Activated CD4-positive, alpha-beta T cell treated with anti-CD3 and anti-CD28 coated beads, Interleukin-2, amount 10 ng/mL, durations not matched to agents 24 days and 14 days (primary cell): ENCODE measurements at regions not wholly inside any gene's neighbourhood (a gene's known extent, or its start where the extent isn't known, plus 50 kb on each side); places are given as distances from the start of the nearest gene placed in this dataset.
"Not testable (repeated sequence)": the region's sequence is repeated elsewhere in the genome, so short reads cannot be mapped to it uniquely, and the experiment has no call there.

ENCODE experiments used
- DNase-seq: peaks from one replicate; pipeline ENCODE4 v3.0.0; 2022
- H3K27ac Mint-ChIP-seq: one replicate; pipeline ENCODE4 v1.8.0; 2022; ENCODE audit warnings: mild to moderate bottlenecking, mixed read lengths
- H3K27me3 Mint-ChIP-seq: one replicate; pipeline ENCODE4 v1.8.0; 2022; ENCODE audit warnings: mixed read lengths
- H3K36me3 Mint-ChIP-seq: one replicate; pipeline ENCODE4 v1.8.0; 2022; ENCODE audit warnings: low read depth, mild to moderate bottlenecking, mixed read lengths
- H3K4me1 Mint-ChIP-seq: one replicate; pipeline ENCODE4 v1.8.0; 2021; ENCODE audit warnings: mixed read lengths
- H3K4me3 Mint-ChIP-seq: one replicate; pipeline ENCODE4 v1.8.0; 2022; ENCODE audit warnings: mild to moderate bottlenecking, moderate library complexity, mixed read lengths
- H3K9me3 Mint-ChIP-seq: one replicate; pipeline ENCODE4 v1.8.0; 2021; ENCODE audit warnings: mixed read lengths
- intact Hi-C: fragments of 100-400 bp; cut with micrococcal nuclease; formaldehyde crosslinking; loops from one replicate; pipeline ENCODE4 v1.15.1; 2023

DNA sequence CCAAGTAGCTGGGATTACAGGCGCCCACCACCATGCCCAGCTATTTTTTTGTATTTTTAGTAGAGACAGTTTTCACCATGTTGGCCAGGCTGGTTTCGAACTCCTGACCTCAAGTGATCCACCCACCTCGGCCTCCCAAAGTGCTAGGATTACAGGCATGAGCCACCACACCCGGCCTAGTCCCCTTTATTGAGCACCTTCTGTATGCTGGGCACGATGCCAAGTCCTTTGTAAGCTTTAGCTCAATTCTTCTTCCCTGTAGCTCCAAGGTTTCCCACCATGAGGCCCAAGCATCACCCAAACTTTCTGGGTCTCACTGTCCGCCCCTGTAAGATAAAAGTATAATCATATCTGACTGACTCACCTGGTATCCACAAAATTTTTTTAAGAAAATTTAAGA, 196.6 kb upstream of the LINGO1 start:
- H3K27ac Mint-ChIP-seq, intact Hi-C loops, H3K27me3 Mint-ChIP-seq, H3K36me3 Mint-ChIP-seq, H3K9me3 Mint-ChIP-seq, DNase-seq, H3K4me3 Mint-ChIP-seq, H3K4me1 Mint-ChIP-seq: not testable (repeated sequence)

DNA sequence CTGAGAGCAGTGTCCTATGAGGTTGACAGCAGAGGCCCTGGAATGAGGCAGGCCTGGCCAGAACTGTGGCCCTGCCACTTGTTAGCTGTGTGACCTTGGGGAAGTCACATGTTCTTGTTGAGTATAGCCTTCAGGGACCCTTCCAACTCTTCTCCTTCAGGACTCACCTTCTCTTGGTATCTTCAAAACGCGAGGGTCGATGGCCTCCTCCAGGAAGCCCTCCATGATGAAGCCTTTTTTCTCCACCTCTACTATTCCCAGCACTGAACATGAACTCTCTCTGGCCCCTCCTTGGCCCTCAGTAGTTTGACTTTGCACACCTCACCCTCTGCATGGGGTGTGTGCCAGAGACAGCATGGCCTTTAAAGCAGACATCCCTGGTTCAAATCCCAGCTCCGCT, 195.1 kb upstream of the LINGO1 start:
- H3K27ac Mint-ChIP-seq = no peak overlapping the region

DNA sequence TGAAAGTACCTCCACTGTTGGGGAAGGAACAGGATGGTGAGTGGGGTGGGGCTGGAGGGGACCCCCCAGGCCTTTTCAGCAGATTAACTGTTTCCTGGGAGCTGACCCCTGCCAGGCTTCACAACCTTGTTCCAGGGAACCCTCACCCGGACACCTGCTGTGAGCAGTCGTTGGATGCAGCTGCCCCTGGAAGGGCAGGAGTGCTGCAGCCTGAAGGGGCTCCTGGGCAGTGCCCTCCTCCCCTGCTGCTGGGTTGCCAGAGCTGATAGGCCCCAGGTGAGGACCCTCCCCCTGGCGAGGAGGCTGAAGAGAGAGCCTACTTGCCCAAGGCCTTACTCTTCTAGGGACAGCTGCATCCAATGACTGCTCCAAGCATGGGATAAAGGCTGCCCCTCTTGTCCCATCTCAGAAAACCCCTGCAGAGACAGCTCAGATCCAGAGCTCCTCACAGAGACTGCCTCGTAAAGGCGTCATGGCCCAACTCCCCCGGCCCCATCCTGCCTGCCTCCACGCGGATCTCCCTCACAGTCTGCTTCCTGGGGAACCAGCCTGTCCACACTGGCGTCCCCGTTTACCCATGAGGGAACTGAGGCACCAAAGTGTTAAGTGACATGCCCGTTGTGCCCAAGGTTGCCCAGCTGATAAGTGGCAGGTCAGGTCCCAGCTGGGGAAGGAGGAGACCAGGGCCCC, 193.4 kb upstream of the LINGO1 start:
- no peak overlapping the region for H3K4me3 Mint-ChIP-seq
- H3K27ac Mint-ChIP-seq = no peak overlapping the region
- H3K4me1 Mint-ChIP-seq = no peaks in the 10 kb centered on the region
- H3K27me3 Mint-ChIP-seq = peaks cover 16% of the 10 kb centered on the region
- intact Hi-C loops = no loop called here
- no peak for DNase-seq
- H3K36me3 Mint-ChIP-seq = no peaks in the 10 kb centered on the region
- no peaks in the 10 kb centered on the region for H3K9me3 Mint-ChIP-seq

More for the DNA sequence above, 195.1 kb upstream of the LINGO1 start:
- DNase-seq = no peak
- no peaks in the 10 kb centered on the region for H3K9me3 Mint-ChIP-seq
- peaks cover 2% of the 10 kb centered on the region for H3K27me3 Mint-ChIP-seq
- no peaks in the 10 kb centered on the region for H3K36me3 Mint-ChIP-seq
- H3K4me3 Mint-ChIP-seq = no peak overlapping the region
- H3K4me1 Mint-ChIP-seq = no peaks in the 10 kb centered on the region
- intact Hi-C loops = no loop called here

DNA sequence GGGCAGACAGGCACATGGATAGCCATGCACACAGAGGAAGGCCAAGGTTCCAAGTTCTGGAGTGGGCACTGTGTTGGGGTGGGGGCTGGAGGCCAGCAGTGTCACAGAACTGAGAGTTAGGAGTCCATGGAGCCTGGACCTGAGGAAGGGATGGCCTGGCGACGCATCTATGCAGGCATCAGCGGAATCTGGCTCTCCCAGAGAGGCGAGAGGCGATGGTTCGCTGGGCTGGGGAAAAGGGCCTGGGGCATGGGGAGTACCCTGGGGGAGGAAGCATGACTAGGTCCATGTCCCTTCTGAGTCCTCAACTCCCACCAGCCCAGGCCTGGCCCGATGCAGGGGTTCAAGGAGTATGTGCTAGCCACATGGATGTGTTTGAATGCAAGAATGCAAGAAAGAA, 192.8 kb upstream of the LINGO1 start:
- intact Hi-C loops = no loop called here
- no peak overlapping the region for H3K4me3 Mint-ChIP-seq

DNA sequence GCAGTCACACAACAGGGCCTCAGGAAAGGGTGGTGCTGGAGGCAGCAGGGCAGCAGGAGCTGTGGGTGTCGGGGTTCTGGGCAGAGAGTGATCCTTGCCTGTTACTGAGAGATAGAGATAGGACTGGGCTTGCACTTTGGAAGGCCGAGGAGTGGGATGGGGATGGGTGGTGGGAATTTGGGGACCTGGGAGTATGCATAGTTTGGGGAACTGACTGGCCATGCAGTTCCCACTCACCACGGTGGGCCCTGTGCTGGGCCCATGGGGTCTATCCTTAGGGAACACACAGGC, 192.5 kb upstream of the LINGO1 start:
- no peaks in the 10 kb centered on the region for H3K36me3 Mint-ChIP-seq
- H3K27me3 Mint-ChIP-seq = peaks cover 26% of the 10 kb centered on the region
- H3K4me1 Mint-ChIP-seq = no peaks in the 10 kb centered on the region
- H3K27ac Mint-ChIP-seq = no peak overlapping the region
- DNase-seq = no peak
- intact Hi-C loops = no loop called here
- no peaks in the 10 kb centered on the region for H3K9me3 Mint-ChIP-seq
- H3K4me3 Mint-ChIP-seq = no peak overlapping the region

More for the DNA sequence above, 192.8 kb upstream of the LINGO1 start:
- Mint-ChIP-seq H3K27ac (no peak overlapping the region), H3K27me3 (peaks cover 22% of the 10 kb centered on the region), H3K36me3 (no peaks in the 10 kb centered on the region), H3K4me1 (no peaks in the 10 kb centered on the region), H3K9me3 (no peaks in the 10 kb centered on the region)
- no peak for DNase-seq

DNA sequence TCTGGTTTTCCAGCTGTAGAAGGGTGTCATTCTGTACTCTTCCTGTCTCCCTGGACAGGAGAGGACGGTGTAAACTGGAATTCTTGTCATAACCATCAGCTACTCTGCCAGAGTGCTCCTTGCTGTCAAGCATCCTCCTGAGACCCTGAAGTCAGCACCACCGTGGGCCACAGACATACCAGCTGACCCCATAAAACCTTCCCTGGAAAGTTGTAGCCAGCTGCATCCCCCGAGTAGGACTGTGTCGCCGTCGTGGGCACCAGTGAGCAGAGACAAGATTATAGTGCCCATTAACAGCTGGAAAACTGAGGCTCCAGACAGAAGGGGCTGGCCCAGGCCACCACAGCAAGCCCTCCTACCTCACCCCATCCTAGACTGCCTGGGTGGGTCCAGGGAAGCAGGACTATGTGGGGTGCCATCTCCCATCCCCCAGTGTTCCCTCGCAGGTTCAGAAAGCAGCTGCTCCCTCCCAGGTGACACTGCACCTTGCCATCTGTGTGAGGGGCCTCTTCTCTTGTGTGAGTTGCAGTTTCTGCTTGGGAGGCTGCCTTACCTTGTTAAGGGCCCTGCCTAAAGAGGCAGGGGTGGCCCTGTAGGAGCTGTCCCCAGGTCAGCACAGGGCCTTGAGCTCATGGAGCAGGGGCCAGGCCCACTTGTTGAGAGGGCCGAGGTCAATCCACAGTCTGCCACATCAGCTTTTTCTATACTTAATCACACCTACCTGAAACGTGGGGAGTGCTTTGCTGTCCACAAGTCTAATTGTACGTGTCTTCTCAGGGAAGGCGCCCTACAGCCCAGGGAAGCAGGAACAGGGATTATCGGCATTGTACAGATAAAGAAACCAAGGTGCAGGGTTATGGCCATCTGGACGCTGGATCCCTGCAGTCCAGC, 191.9 kb upstream of the LINGO1 start:
- no peaks in the 10 kb centered on the region for H3K36me3 Mint-ChIP-seq
- no peak for DNase-seq
- no peak overlapping the region for H3K4me3 Mint-ChIP-seq
- H3K9me3 Mint-ChIP-seq = no peaks in the 10 kb centered on the region
- no peak overlapping the region for H3K27ac Mint-ChIP-seq
- intact Hi-C loops = no loop called here
- no peaks in the 10 kb centered on the region for H3K4me1 Mint-ChIP-seq
- peaks cover 26% of the 10 kb centered on the region for H3K27me3 Mint-ChIP-seq

DNA sequence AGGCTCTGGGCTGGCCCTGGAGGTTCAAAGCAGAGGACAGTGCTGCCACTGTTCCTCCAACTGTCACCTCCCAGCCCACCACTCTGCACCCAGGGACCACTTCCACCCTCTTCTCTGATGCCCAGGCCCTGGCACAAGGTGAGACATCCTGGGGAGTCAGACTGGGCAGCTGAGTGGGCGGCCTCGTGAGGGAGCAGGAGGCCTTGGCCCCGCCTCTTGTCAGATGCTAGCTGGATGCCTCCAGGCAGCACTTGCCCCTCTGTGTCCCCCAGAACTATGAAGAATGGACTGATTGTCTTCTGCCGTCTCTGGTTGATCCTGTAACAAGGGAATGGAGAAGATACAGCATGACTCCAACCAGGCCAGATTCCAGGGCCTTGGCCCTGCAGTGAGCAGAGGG, 191.0 kb upstream of the LINGO1 start:
- no peaks in the 10 kb centered on the region for H3K4me1 Mint-ChIP-seq
- intact Hi-C loops = no loop called here
- no peak overlapping the region for H3K27ac Mint-ChIP-seq
- H3K4me3 Mint-ChIP-seq = no peak overlapping the region
- DNase-seq = no peak
- peaks cover 26% of the 10 kb centered on the region for H3K27me3 Mint-ChIP-seq
- no peaks in the 10 kb centered on the region for H3K9me3 Mint-ChIP-seq
- H3K36me3 Mint-ChIP-seq = no peaks in the 10 kb centered on the region

DNA sequence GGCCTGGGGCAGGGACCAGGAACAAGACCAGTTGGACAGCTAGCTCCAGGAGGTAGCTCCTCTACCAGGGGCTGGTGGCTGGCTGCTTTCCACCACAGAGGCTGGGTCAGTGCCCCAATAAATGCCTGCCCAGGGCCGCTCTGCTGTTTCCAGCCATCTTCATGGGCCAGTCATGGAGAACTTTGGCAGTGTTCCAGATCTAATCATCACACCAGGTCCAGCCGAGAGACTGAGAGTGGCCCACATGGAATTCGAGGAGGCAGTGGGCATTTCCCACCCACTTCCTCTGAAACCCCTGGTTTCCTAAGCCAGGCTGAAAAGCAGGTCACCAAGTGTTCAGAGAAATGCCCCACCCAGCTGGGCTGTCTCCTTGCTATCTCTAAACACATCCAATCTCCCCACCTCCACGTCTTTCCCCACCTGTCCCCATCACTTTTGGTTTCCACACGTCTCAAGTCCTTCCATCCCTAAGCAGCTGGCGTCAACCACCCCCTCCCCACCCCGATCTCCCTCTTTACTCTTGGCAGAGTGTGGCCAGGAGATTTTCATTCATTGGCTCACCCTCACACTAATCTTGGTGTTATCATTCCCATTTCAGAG, 190.0 kb upstream of the LINGO1 start:
- H3K4me3 Mint-ChIP-seq = no peak overlapping the region
- no peak overlapping the region for H3K27ac Mint-ChIP-seq
- DNase-seq = no peak
- H3K36me3 Mint-ChIP-seq = no peaks in the 10 kb centered on the region
- no peaks in the 10 kb centered on the region for H3K4me1 Mint-ChIP-seq
- intact Hi-C loops = no loop called here
- peaks cover 33% of the 10 kb centered on the region for H3K27me3 Mint-ChIP-seq
- H3K9me3 Mint-ChIP-seq = no peaks in the 10 kb centered on the region

DNA sequence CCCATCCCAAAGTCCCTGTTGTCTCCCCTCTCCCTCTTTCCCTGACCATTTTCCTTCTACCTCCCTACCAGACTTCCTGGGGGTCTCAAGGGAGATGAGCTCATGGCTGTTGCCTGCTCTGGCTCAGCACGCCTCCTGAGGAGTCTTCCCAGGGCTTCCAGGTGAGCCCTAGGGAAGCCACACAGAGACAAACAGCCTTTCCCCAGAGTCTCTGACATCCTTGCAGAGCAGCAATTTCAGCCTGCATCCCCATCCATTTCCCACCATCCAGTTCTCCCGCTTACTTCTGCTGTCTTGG, 189.2 kb upstream of the LINGO1 start:
- Mint-ChIP-seq H3K27me3 (peaks cover 38% of the 10 kb centered on the region), H3K4me1 (no peaks in the 10 kb centered on the region), H3K36me3 (no peaks in the 10 kb centered on the region), H3K4me3 (no peak overlapping the region), H3K9me3 (no peaks in the 10 kb centered on the region), H3K27ac (no peak overlapping the region)
- intact Hi-C loops = loop anchor here (1.0 kb wide), 1 partner anchor 188 kb away; no protein-coding TSS in a partner anchor
- DNase-seq = no peak

DNA sequence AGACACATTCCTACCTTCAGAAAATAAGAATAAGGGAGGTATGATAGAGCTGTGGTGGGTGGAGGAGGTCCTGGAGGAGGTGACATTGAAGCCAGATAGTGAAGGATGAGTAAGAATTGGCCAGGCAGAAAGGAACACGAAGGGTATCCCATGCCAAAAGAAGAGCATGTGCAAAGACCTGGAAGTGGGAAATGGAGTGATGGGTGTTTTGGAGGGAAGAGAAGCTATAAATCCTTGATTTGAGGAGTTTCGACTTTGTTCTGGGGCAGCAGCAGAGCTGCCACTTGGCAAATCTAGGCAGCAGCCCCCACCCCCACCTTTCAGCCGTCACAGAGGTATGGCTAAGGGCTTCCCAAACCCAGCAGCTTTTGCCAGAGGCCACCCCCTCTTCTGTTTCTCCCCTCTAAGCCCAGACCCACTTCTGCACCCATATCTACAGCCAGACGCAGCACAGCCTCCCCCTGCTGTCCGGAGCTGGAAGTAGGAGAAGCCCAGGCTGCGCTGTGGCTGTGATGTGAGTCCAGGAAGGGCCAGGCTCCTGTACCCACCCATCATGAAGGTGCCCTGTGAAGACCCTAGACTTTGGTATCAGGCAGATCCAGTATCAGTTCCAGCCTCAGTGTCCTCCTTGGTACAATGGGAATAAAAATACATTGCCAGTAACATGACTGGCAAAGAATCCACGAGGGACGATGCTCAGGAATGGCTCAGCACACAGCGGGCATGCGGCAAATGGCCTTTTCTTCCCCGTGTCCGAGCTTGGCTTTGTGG, 188.7 kb upstream of the LINGO1 start:
- Mint-ChIP-seq H3K4me3 (no peak overlapping the region), H3K9me3 (no peaks in the 10 kb centered on the region), H3K27me3 (peaks cover 41% of the 10 kb centered on the region), H3K4me1 (no peaks in the 10 kb centered on the region), H3K27ac (no peak overlapping the region), H3K36me3 (no peaks in the 10 kb centered on the region)
- peak; percentile 76 for DNase-seq
- intact Hi-C loops = loop anchor here (1.0 kb wide), 1 partner anchor 187 kb away; no protein-coding TSS in a partner anchor

DNA sequence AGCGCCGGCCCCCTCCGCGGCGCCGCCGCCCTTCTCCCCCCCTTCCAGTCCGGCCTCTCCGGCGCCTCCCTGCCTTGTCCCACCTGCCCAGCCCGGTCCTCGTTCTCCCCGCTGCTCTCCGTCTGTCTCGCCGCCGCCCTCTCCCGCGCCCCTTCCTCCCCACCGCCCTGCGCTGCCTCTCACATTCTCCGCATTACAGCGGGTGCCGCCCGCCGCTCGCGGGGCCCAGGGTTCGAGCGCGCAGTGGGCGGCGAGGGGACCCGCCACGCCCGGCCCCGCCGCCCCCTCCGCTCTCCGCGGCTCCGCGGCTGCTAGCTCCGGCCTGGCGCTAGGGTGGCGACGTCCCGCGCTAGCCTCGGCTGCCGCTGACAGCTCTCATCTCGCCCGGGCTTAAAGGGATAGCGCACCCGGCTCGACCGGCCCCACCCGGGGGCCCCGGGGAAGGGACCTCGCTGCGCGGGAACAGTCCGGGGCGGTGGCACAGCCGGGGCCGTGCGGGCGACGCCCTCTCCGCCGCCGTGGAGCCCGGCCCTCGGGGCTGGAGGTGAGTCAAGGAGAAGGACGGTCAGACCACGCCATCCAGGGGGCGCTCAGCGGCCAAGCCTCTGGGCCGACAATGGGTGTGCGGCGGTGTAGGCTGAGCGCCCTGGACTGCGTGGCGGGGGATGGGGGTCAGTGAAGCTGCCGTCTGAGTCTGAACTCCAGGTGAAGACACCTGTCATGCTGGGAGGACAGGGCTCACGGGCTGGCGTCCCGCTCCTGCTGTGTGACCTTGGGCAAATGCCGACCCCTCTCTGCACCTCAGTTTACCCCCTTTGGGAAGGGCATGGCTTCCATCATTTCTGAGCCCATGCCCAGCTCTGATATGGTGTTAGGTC, 187.4 kb upstream of the LINGO1 start:
- no peak overlapping the region for H3K27ac Mint-ChIP-seq
- no peaks in the 10 kb centered on the region for H3K4me1 Mint-ChIP-seq
- no peak for DNase-seq
- no peaks in the 10 kb centered on the region for H3K9me3 Mint-ChIP-seq
- intact Hi-C loops = no loop called here
- peaks cover 46% of the 10 kb centered on the region for H3K27me3 Mint-ChIP-seq
- no peak overlapping the region for H3K4me3 Mint-ChIP-seq
- no peaks in the 10 kb centered on the region for H3K36me3 Mint-ChIP-seq

DNA sequence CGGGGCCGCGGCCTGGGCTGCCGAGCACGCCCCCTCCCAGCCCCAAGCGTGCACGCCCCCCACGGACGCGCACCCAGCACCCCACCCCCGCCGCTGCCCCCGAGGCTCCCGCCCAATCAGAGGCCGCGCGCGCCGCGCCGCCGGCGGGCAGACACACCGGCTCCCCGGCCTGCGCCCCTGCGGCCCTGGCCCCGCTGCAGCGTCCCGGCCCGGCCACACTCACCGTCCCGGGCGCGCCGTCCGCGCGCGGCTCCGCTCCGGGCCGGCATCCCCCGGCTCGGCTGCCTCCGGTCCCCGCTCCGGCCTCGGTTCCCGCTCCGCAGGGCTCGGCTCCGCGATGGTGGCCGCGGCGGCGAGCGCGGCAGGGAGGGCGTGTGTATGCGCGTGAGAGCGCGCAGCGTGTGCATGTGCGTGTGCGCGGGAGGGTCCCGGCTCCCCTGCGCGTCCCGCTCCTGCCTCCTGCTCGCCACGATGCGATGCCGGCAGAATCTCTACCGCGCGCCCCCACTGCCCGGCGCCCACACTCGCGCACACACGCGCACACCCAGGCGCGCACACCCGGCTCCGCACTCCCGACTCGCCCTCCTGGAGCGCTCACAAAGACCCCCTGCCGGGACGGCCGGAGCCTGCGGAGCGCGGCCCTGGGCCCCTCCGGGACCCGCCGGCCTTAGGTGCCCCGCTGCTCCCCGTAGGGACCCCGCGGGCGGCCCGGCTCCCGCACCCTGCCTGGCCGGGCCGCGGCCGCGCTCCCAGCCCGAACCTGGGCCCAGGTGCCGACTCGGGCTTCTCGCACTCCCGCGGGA, 186.5 kb upstream of the LINGO1 start:
- no peaks in the 10 kb centered on the region for H3K4me1 Mint-ChIP-seq
- H3K4me3 Mint-ChIP-seq = no peak overlapping the region
- H3K36me3 Mint-ChIP-seq = no peaks in the 10 kb centered on the region
- intact Hi-C loops = no loop called here
- DNase-seq = no peak
- H3K27me3 Mint-ChIP-seq = peaks cover 46% of the 10 kb centered on the region
- H3K9me3 Mint-ChIP-seq = no peaks in the 10 kb centered on the region
- no peak overlapping the region for H3K27ac Mint-ChIP-seq
